Mesodermal cell (in vitro differentiated cells): ENCODE measurements at regions not wholly inside any gene's neighbourhood (a gene's known extent, or its start where the extent isn't known, plus 50 kb on each side); places are given as distances from the start of the nearest gene placed in this dataset.

Source experiments
- H3K27ac ChIP-seq: 2 replicates; pipeline ENCODE4 v1.7.0; 2013; ENCODE audit warnings: mild to moderate bottlenecking, low read depth, low read length, moderate library complexity; ENCODE audit not compliant: severe bottlenecking
- H3K36me3 ChIP-seq: 2 replicates; pipeline ENCODE4 v1.7.1; 2013; ENCODE audit warnings: mild to moderate bottlenecking, low read length, moderate library complexity; ENCODE audit not compliant: control insufficient read depth, insufficient read depth
- H3K4me1 ChIP-seq: one replicate; pipeline ENCODE4 v1.7.1; 2013; ENCODE audit warnings: mild to moderate bottlenecking, low read length; ENCODE audit not compliant: insufficient read depth, control insufficient read depth, poor library complexity, severe bottlenecking
- H3K4me3 ChIP-seq: 2 replicates; pipeline ENCODE4 v1.7.0; 2013; ENCODE audit warnings: low read length, control low read depth, mild to moderate bottlenecking; ENCODE audit not compliant: insufficient read depth, poor library complexity, severe bottlenecking; ENCODE audit errors: extremely low read depth
- H3K9me3 ChIP-seq: 2 replicates; pipeline ENCODE4 v1.7.1; 2013; ENCODE audit warnings: mild to moderate bottlenecking, low read length, moderate library complexity; ENCODE audit not compliant: control insufficient read depth
- WGBS, 2 experiments: methylation state at CpG; one replicate each; pipeline ENCODE4 v1.1.5; 2013; ENCODE audit warnings: missing lambda C conversion rate in 2 of 2; ENCODE audit not compliant: insufficient coverage in 2 of 2; 5-methylcytosine and 5-hydroxymethylcytosine counted together

GRCh38 chrX:46305431-46305830 lies 239.8 kb downstream of the ZNF674 start:
- Histone ChIP-seq H3K4me3 (no peak overlapping the region), H3K27ac (no peak overlapping the region), H3K4me1 (no peaks in the 10 kb centered on the region), H3K9me3 (no peaks in the 10 kb centered on the region), H3K36me3 (no peaks in the 10 kb centered on the region)
- no CpG with 5 or more reads among the region's 2 CpGs for WGBS, 2 experiments

DNA sequence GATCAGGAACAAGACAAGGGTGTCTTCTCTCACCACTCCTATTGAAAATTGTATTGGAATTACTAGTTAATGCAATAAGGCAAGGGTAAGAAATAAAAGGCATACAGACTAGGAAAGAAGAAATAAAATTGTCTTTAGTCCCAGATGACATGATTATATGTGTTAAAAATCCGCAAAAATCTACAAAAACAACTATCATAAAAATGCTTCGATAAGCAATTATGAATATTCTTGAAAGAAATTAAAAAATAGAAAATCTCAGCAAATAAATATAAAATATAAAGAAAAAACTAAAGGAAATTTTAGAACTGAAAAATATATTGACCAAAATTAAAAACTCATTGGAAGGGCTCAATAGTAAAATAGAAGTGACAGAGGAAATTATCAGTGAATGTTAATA lies 243.3 kb downstream of the ZNF674 start:
- Histone ChIP-seq H3K36me3 (no peaks in the 10 kb centered on the region), H3K9me3 (no peaks in the 10 kb centered on the region), H3K4me3 (no peak overlapping the region), H3K4me1 (no peaks in the 10 kb centered on the region), H3K27ac (no peak overlapping the region)
- WGBS, 2 experiments = no CpG with 5 or more reads among the region's 2 CpGs

DNA sequence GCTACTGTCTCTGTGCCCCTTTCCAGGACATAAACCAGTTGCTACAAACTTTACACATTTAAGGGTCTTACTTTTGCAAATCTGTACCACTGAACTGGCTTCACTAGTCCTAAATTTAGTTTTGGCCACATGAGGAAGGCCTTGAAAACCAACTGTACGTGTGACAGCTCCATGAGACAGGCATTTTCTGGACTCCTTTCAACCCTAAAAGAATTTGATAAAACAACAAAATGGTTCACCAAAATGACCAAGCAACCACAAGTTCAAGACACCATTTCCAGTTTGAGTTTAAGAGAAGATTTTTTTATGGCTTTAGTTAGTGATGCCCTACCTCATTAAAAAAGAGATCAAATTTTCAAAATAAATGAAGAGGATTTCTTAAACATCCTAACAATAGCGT lies 246.4 kb downstream of the ZNF674 start:
- Histone ChIP-seq H3K4me3 (no peak overlapping the region), H3K36me3 (no peaks in the 10 kb centered on the region), H3K27ac (no peak overlapping the region), H3K4me1 (no peaks in the 10 kb centered on the region), H3K9me3 (no peaks in the 10 kb centered on the region)
- no CpG with 5 or more reads among the region's 2 CpGs for WGBS, 2 experiments

DNA sequence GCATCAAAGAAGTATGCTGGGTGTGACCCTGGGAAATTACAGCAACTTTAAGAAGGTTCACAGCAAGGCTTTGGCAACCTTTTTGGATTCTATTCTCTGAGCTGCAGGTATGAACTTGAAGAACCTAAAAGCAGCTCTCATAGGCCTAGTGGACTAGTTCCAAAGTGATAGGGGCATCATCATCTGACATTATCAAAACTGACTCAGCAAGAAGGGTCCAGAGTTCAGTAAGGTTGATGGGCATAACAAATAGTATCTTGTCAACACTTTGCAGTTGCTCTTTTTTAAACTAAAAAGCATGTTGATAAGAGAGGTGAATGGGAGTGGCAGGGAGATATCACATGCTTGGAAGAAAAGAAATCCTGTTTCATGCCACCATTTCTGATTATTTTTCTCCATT lies 249.3 kb downstream of the ZNF674 start:
- H3K36me3 ChIP-seq = no peaks in the 10 kb centered on the region
- no peak overlapping the region for H3K4me3 ChIP-seq
- no peaks in the 10 kb centered on the region for H3K4me1 ChIP-seq
- no peaks in the 10 kb centered on the region for H3K9me3 ChIP-seq
- no peak overlapping the region for H3K27ac ChIP-seq

DNA sequence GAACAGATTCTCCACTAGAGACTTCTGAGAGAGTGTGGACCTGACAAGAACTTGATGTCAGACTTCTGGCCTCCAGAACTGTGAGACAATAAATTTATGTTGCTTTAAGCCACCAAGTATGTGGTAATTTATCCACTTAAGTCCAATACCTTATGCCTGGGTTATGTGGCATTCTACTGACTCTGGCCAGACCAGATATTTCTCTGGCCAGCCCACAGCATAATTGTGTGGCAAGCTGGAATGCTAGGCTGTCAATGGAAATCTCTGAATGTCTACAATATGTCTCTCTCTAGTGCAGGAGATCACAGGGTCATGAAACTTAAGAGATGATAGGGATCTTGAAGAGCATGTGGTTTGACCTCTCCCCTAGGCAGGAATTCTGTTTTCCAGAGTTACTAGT lies 251.0 kb downstream of the ZNF674 start:
- Histone ChIP-seq H3K27ac (no peak overlapping the region), H3K4me1 (no peaks in the 10 kb centered on the region), H3K4me3 (no peak overlapping the region), H3K36me3 (no peaks in the 10 kb centered on the region), H3K9me3 (no peaks in the 10 kb centered on the region)

DNA sequence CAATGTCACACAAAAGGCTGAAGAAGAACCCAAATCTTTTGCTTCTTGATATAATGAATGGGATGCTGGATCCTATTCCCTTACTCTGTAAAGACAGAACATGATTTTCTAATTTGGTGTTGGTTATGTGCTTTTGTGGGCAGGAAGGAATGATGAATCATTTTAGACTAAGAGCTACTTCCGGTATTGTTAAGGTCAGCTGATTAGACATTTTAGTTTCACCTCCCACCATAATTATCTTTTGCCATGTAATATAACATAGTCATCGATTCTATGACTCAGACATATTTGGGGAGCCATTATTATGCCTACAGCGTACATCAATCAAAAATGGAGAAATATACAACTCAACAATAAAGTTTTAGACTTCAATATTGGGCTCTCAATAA lies 265.3 kb downstream of the ZNF674 start:
- Histone ChIP-seq H3K36me3 (no peaks in the 10 kb centered on the region), H3K9me3 (no peaks in the 10 kb centered on the region), H3K27ac (no peak overlapping the region), H3K4me1 (peaks cover 6% of the 10 kb centered on the region), H3K4me3 (no peak overlapping the region)
- WGBS, 2 experiments = no CpG with 5 or more reads among the region's 3 CpGs

GRCh38 chrX:46279214-46279924 lies 265.9 kb downstream of the ZNF674 start:
- Histone ChIP-seq H3K4me1 (peaks cover 6% of the 10 kb centered on the region), H3K4me3 (no peak overlapping the region), H3K9me3 (no peaks in the 10 kb centered on the region), H3K36me3 (no peaks in the 10 kb centered on the region), H3K27ac (no peak overlapping the region)
- WGBS, 2 experiments = 0% methylated on average over 1 of the region's 4 CpGs; no CpG with 5 or more reads in 1 of the 2 experiments

- H3K4me3 ChIP-seq = no peak overlapping the region
- no CpG with 5 or more reads among the region's 2 CpGs for WGBS, 2 experiments
- no peaks in the 10 kb centered on the region for H3K36me3 ChIP-seq
- peaks cover 6% of the 10 kb centered on the region for H3K4me1 ChIP-seq
- H3K27ac ChIP-seq = no peak overlapping the region
- H3K9me3 ChIP-seq = no peaks in the 10 kb centered on the region
Observed at GRCh38 chrX:46278572-46278971, 266.6 kb downstream of the ZNF674 start.

- H3K4me3 ChIP-seq = no peak overlapping the region
- H3K4me1 ChIP-seq = no peaks in the 10 kb centered on the region
- H3K27ac ChIP-seq = no peak overlapping the region
- no peaks in the 10 kb centered on the region for H3K9me3 ChIP-seq
- H3K36me3 ChIP-seq = no peaks in the 10 kb centered on the region
- 100% methylated on average over 1 of the region's 1 CpG; no CpG with 5 or more reads in 1 of the 2 experiments for whole genome bisulfite sequencing, 2 experiments
Observed at GRCh38 chrX:46268412-46268811, 276.8 kb downstream of the ZNF674 start.

DNA sequence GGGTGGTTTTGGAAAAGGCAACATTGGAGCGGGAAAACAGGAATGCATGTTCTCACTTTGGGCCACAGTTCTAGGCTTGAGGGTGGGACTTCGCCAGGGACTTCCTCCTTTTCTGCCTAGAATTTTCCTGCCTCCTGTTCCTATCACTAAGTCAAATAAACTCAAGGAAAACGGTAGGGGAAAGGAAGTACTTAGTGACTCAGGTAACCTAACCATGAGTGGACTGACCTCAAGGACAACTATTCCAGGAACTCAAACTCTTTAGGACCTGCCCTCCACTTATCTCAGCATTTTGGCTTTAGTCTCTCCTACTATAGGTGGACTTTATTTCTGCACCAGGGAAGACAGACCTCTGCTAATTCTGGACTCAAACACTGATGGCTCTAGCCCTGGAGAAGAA lies 281.7 kb downstream of the ZNF674 start:
- WGBS, 2 experiments = 80% methylated on average over 1 of the region's 3 CpGs; no CpG with 5 or more reads in 1 of the 2 experiments
- Histone ChIP-seq H3K9me3 (no peaks in the 10 kb centered on the region), H3K4me3 (no peak overlapping the region), H3K36me3 (no peaks in the 10 kb centered on the region), H3K27ac (no peak overlapping the region), H3K4me1 (no peaks in the 10 kb centered on the region)

DNA sequence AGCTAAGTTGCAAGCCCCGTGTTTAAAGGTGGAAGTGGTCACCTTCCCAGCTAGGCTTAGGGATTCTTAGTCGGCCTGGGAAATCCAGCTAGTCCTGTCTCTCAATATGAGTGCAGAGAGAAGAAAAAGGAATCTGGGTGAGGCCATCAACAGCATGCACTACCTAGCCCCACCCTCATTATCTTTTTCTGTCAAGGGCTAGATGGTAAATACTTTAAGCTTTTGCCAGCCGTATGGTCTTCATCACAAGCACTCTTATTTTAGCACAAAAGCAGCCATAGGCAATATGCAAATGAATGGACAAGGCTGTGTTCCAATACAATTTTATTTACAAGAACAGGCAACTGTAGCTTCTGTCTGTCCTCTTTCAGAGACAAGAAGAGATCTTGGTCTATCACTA lies 282.9 kb downstream of the ZNF674 start:
- WGBS, 2 experiments = 100% methylated on average over 1 of the region's 3 CpGs; no CpG with 5 or more reads in 1 of the 2 experiments
- Histone ChIP-seq H3K36me3 (no peaks in the 10 kb centered on the region), H3K4me1 (no peaks in the 10 kb centered on the region), H3K27ac (no peak overlapping the region), H3K9me3 (no peaks in the 10 kb centered on the region), H3K4me3 (no peak overlapping the region)
